ENCODE measurements at regions not wholly inside any gene's neighbourhood (a gene's known extent, or its start where the extent isn't known, plus 50 kb on each side); places are given as distances from the start of the nearest gene placed in this dataset.
"Not testable (repeated sequence)": the region's sequence is repeated elsewhere in the genome, so short reads cannot be mapped to it uniquely, and the experiment has no call there.

GRCh38 chr12:96085475-96085874 is 50.1 kb upstream of the LTA4H start:
- DNase-seq (ENCODE audit: low spot score) = no peak

- not testable (repeated sequence) for DNase-seq (ENCODE audit: low spot score)
Measured at GRCh38 chr12:96086190-96086589, 50.8 kb upstream of the LTA4H start.

- peak; percentile 58 for DNase-seq (ENCODE audit: low spot score)
Measured at GRCh38 chr12:96091833-96092232, 56.4 kb upstream of the LTA4H start.

GRCh38 chr12:96093543-96094196 is 58.3 kb upstream of the LTA4H start:
- no peak for DNase-seq (ENCODE audit: low spot score)

- no peak for DNase-seq (ENCODE audit: low spot score)
Measured at GRCh38 chr12:96094201-96094600, 58.8 kb upstream of the LTA4H start.

GRCh38 chr12:96098631-96099030 is 63.2 kb upstream of the LTA4H start:
- DNase-seq (ENCODE audit: low spot score) = no peak

- no peak for DNase-seq (ENCODE audit: low spot score)
Measured at GRCh38 chr12:96099421-96099820, 64.0 kb upstream of the LTA4H start.

- no peak for DNase-seq (ENCODE audit: low spot score)
Measured at GRCh38 chr12:96099986-96100385, 64.6 kb upstream of the LTA4H start.

- DNase-seq (ENCODE audit: low spot score) = no peak
Measured at GRCh38 chr12:96101806-96102205, 66.4 kb upstream of the LTA4H start.

GRCh38 chr12:96103067-96103644 is 67.8 kb upstream of the LTA4H start:
- no peak for DNase-seq (ENCODE audit: low spot score)

GRCh38 chr12:96104566-96104965 is 69.2 kb upstream of the LTA4H start:
- no peak for DNase-seq (ENCODE audit: low spot score)

GRCh38 chr12:96106137-96106536 is 70.8 kb upstream of the LTA4H start:
- DNase-seq (ENCODE audit: low spot score) = no peak

GRCh38 chr12:96107236-96107635 is 71.8 kb upstream of the LTA4H start:
- DNase-seq (ENCODE audit: low spot score) = no peak

GRCh38 chr12:96108321-96108720 is 72.9 kb upstream of the LTA4H start:
- no peak for DNase-seq (ENCODE audit: low spot score)

- DNase-seq (ENCODE audit: low spot score) = not testable (repeated sequence)
Measured at GRCh38 chr12:96108941-96109340, 73.6 kb upstream of the LTA4H start.

- DNase-seq (ENCODE audit: low spot score) = no peak
Measured at GRCh38 chr12:96112733-96113132, 77.3 kb upstream of the LTA4H start.

GRCh38 chr12:96117460-96117859 is 76.7 kb upstream of the ELK3 start:
- DNase-seq (ENCODE audit: low spot score) = no peak

GRCh38 chr12:96120359-96121100 is 73.6 kb upstream of the ELK3 start:
- DNase-seq (ENCODE audit: low spot score) = no peak

- DNase-seq (ENCODE audit: low spot score) = no peak
Measured at GRCh38 chr12:96121271-96121711, 72.9 kb upstream of the ELK3 start.

- DNase-seq (ENCODE audit: low spot score) = not testable (repeated sequence)
Measured at GRCh38 chr12:96128292-96128691, 65.9 kb upstream of the ELK3 start.

- no peak for DNase-seq (ENCODE audit: low spot score)
Measured at GRCh38 chr12:96130396-96131059, 63.6 kb upstream of the ELK3 start.

- DNase-seq (ENCODE audit: low spot score) = no peak
Measured at GRCh38 chr12:96131230-96131788, 62.9 kb upstream of the ELK3 start.
